ENCODE measurements at regions not wholly inside any gene's neighbourhood (a gene's known extent, or its start where the extent isn't known, plus 50 kb on each side); places are given as distances from the start of the nearest gene placed in this dataset.

DNA sequence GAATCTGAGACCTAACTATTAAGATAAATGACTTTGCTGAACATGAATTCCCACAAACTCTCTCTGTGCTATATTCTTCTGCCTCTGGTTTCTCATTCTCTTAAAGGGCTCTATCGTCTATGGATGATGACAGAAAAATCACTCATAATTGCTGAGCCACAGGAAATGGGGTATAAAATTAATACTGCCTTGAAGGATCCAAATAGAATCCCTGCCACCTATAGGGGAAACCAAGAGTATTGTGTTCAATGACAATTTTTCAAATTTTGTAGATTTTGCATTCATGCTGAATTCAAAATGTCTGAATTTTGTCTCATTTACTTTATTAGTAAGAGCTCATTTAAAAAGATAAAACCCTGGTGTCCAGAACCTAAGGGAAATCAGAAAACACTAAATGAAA is 235.8 kb downstream of the RBM43 start:
- Histone ChIP-seq H3K4me1 (ENCODE audit: control insufficient read depth, insufficient read depth, low read length) (no peaks in the 10 kb centered on the region), H3K36me3 (ENCODE audit: control insufficient read depth, insufficient read depth, low read length) (no peaks in the 10 kb centered on the region), H3K27me3 (ENCODE audit: control insufficient read depth, insufficient read depth, low read length) (no peaks in the 10 kb centered on the region), H3K9ac (ENCODE audit: low read depth, low read length) (no peak overlapping the region), H3K9me3 (ENCODE audit: control insufficient read depth, insufficient read depth, low read length) (no peaks in the 10 kb centered on the region), H3K4me3 (ENCODE audit: low read depth, low read length) (no peak overlapping the region)

- no peaks in the 10 kb centered on the region for H3K4me1 ChIP-seq (ENCODE audit: control insufficient read depth, insufficient read depth, low read length)
- no peak overlapping the region for H3K4me3 ChIP-seq (ENCODE audit: low read depth, low read length)
- no peaks in the 10 kb centered on the region for H3K36me3 ChIP-seq (ENCODE audit: control insufficient read depth, insufficient read depth, low read length)
- no peaks in the 10 kb centered on the region for H3K27me3 ChIP-seq (ENCODE audit: control insufficient read depth, insufficient read depth, low read length)
- H3K9me3 ChIP-seq (ENCODE audit: control insufficient read depth, insufficient read depth, low read length): no peaks in the 10 kb centered on the region
- no peak overlapping the region for H3K9ac ChIP-seq (ENCODE audit: low read depth, low read length)
Observed at GRCh38 chr2:151024696-151025251, 236.9 kb downstream of the RBM43 start.

GRCh38 chr2:151021747-151022452 is 239.8 kb downstream of the RBM43 start:
- no peak overlapping the region for H3K9ac ChIP-seq (ENCODE audit: low read depth, low read length)

GRCh38 chr2:151020411-151020810 is 241.3 kb downstream of the RBM43 start:
- H3K36me3 ChIP-seq (ENCODE audit: control insufficient read depth, insufficient read depth, low read length): no peaks in the 10 kb centered on the region
- H3K4me1 ChIP-seq (ENCODE audit: control insufficient read depth, insufficient read depth, low read length): no peaks in the 10 kb centered on the region
- no peak overlapping the region for H3K9ac ChIP-seq (ENCODE audit: low read depth, low read length)
- H3K27me3 ChIP-seq (ENCODE audit: control insufficient read depth, insufficient read depth, low read length): no peaks in the 10 kb centered on the region
- no peak overlapping the region for H3K4me3 ChIP-seq (ENCODE audit: low read depth, low read length)
- no peaks in the 10 kb centered on the region for H3K9me3 ChIP-seq (ENCODE audit: control insufficient read depth, insufficient read depth, low read length)

More at GRCh38 chr2:151021747-151022452, 239.8 kb downstream of the RBM43 start:
- no peaks in the 10 kb centered on the region for H3K4me1 ChIP-seq (ENCODE audit: control insufficient read depth, insufficient read depth, low read length)
- no peaks in the 10 kb centered on the region for H3K9me3 ChIP-seq (ENCODE audit: control insufficient read depth, insufficient read depth, low read length)
- H3K4me3 ChIP-seq (ENCODE audit: low read depth, low read length): no peak overlapping the region
- no peaks in the 10 kb centered on the region for H3K36me3 ChIP-seq (ENCODE audit: control insufficient read depth, insufficient read depth, low read length)
- H3K27me3 ChIP-seq (ENCODE audit: control insufficient read depth, insufficient read depth, low read length): no peaks in the 10 kb centered on the region

- Histone ChIP-seq H3K27me3 (ENCODE audit: control insufficient read depth, insufficient read depth, low read length) (no peaks in the 10 kb centered on the region), H3K4me1 (ENCODE audit: control insufficient read depth, insufficient read depth, low read length) (no peaks in the 10 kb centered on the region), H3K4me3 (ENCODE audit: low read depth, low read length) (no peak overlapping the region), H3K9me3 (ENCODE audit: control insufficient read depth, insufficient read depth, low read length) (no peaks in the 10 kb centered on the region), H3K36me3 (ENCODE audit: control insufficient read depth, insufficient read depth, low read length) (no peaks in the 10 kb centered on the region), H3K9ac (ENCODE audit: low read depth, low read length) (no peak overlapping the region)
Observed at GRCh38 chr2:151009437-151010175, 252.1 kb downstream of the RBM43 start.

DNA sequence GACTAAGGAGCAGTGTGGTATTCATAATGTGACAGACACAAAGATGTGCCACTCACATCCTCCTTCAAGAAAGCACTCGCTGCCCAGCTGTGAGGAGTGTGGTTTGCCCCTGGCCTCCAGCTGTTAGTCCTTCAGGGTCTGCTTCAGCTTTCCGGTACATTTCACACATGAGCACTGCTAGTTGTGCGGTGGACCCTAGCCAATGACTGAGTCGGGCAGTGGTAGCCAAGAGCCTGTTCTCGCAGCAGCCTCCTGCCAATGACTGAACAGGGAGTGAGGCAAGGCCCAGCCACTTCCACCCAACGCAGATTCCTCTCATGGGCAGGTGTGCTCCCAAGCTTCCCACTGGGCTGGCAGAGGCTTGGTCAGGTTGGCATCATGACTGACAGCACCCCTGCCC is 254.3 kb downstream of the RBM43 start:
- H3K9ac ChIP-seq (ENCODE audit: low read depth, low read length): no peak overlapping the region
- no peaks in the 10 kb centered on the region for H3K9me3 ChIP-seq (ENCODE audit: control insufficient read depth, insufficient read depth, low read length)
- H3K4me1 ChIP-seq (ENCODE audit: control insufficient read depth, insufficient read depth, low read length): no peaks in the 10 kb centered on the region
- H3K27me3 ChIP-seq (ENCODE audit: control insufficient read depth, insufficient read depth, low read length): no peaks in the 10 kb centered on the region
- H3K36me3 ChIP-seq (ENCODE audit: control insufficient read depth, insufficient read depth, low read length): no peaks in the 10 kb centered on the region
- H3K4me3 ChIP-seq (ENCODE audit: low read depth, low read length): no peak overlapping the region

GRCh38 chr2:151002959-151003600 is 258.6 kb downstream of the RBM43 start:
- no peak overlapping the region for H3K9ac ChIP-seq (ENCODE audit: low read depth, low read length)

GRCh38 chr2:150997702-150998440 is 263.8 kb downstream of the RBM43 start:
- Histone ChIP-seq H3K4me1 (ENCODE audit: control insufficient read depth, insufficient read depth, low read length) (no peaks in the 10 kb centered on the region), H3K4me3 (ENCODE audit: low read depth, low read length) (no peak overlapping the region), H3K27me3 (ENCODE audit: control insufficient read depth, insufficient read depth, low read length) (no peaks in the 10 kb centered on the region), H3K36me3 (ENCODE audit: control insufficient read depth, insufficient read depth, low read length) (no peaks in the 10 kb centered on the region), H3K9ac (ENCODE audit: low read depth, low read length) (no peak overlapping the region), H3K9me3 (ENCODE audit: control insufficient read depth, insufficient read depth, low read length) (no peaks in the 10 kb centered on the region)

More at GRCh38 chr2:151002959-151003600, 258.6 kb downstream of the RBM43 start:
- Histone ChIP-seq H3K9me3 (ENCODE audit: control insufficient read depth, insufficient read depth, low read length) (no peaks in the 10 kb centered on the region), H3K4me3 (ENCODE audit: low read depth, low read length) (no peak overlapping the region), H3K4me1 (ENCODE audit: control insufficient read depth, insufficient read depth, low read length) (no peaks in the 10 kb centered on the region), H3K36me3 (ENCODE audit: control insufficient read depth, insufficient read depth, low read length) (no peaks in the 10 kb centered on the region), H3K27me3 (ENCODE audit: control insufficient read depth, insufficient read depth, low read length) (no peaks in the 10 kb centered on the region)

DNA sequence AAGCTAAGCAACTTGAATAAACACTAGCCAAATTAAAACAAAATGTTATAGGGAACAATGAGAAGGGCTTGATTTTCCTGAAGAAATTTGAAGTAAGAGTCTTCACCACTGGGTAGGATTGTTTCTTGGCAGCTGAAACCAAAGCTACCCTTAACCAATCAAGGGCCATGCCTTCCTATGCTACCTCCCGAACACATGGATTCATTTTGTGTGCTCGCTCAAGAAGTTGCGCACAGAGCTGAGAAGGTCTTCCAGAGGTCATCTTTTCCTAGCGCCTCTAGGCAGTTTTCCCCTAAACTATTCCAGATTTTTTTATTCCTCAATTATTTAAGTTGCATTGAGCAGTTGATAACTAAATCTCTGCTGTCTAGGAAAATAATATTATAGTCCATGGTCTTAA is 264.6 kb downstream of the RBM43 start:
- Histone ChIP-seq H3K27me3 (ENCODE audit: control insufficient read depth, insufficient read depth, low read length) (no peaks in the 10 kb centered on the region), H3K36me3 (ENCODE audit: control insufficient read depth, insufficient read depth, low read length) (no peaks in the 10 kb centered on the region), H3K9me3 (ENCODE audit: control insufficient read depth, insufficient read depth, low read length) (no peaks in the 10 kb centered on the region), H3K4me3 (ENCODE audit: low read depth, low read length) (no peak overlapping the region), H3K4me1 (ENCODE audit: control insufficient read depth, insufficient read depth, low read length) (no peaks in the 10 kb centered on the region), H3K9ac (ENCODE audit: low read depth, low read length) (no peak overlapping the region)

- H3K4me1 ChIP-seq (ENCODE audit: control insufficient read depth, insufficient read depth, low read length): no peaks in the 10 kb centered on the region
- no peaks in the 10 kb centered on the region for H3K27me3 ChIP-seq (ENCODE audit: control insufficient read depth, insufficient read depth, low read length)
- no peak overlapping the region for H3K9ac ChIP-seq (ENCODE audit: low read depth, low read length)
- no peak overlapping the region for H3K4me3 ChIP-seq (ENCODE audit: low read depth, low read length)
- no peaks in the 10 kb centered on the region for H3K36me3 ChIP-seq (ENCODE audit: control insufficient read depth, insufficient read depth, low read length)
- no peaks in the 10 kb centered on the region for H3K9me3 ChIP-seq (ENCODE audit: control insufficient read depth, insufficient read depth, low read length)
Observed at GRCh38 chr2:150994076-150994475, 267.6 kb downstream of the RBM43 start.

DNA sequence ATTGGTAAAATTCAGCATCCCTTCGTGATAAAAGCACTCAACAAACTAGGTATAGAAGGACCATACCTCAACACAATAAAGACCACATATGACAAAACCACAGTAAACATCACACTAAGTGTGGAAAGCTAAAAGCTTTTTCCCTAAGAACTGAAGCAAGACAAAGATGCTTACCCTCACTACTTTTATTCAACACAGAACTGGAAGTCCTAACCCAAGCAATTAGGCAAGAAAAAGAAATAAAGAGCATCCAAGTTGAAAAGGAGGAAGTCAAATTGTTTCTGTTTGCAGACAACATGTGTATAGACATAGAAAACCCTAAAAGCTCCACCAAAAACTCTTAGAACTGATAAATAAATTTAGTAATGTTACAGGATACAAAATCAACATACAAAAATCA is 271.7 kb downstream of the RBM43 start:
- Histone ChIP-seq H3K4me1 (ENCODE audit: control insufficient read depth, insufficient read depth, low read length) (no peaks in the 10 kb centered on the region), H3K36me3 (ENCODE audit: control insufficient read depth, insufficient read depth, low read length) (no peaks in the 10 kb centered on the region), H3K27me3 (ENCODE audit: control insufficient read depth, insufficient read depth, low read length) (no peaks in the 10 kb centered on the region), H3K4me3 (ENCODE audit: low read depth, low read length) (no peak overlapping the region), H3K9ac (ENCODE audit: low read depth, low read length) (no peak overlapping the region), H3K9me3 (ENCODE audit: control insufficient read depth, insufficient read depth, low read length) (no peaks in the 10 kb centered on the region)
